Upper lobe of left lung (tissue), 6 donors: ENCODE measurements at regions not wholly inside any gene's neighbourhood (a gene's known extent, or its start where the extent isn't known, plus 50 kb on each side); places are given as distances from the start of the nearest gene placed in this dataset.

Experiments used
- ATAC-seq, 2 donors: fragments of 200-7000 bp; cut with Tn5 transposase; one replicate each; pipeline ENCODE4 v1.9.1; 2022; ENCODE audit warnings: mild to moderate bottlenecking in 2 of 2, moderate library complexity in 2 of 2; ENCODE audit not compliant: low FRiP score in 2 of 2
- DNase-seq, 2 donors: peaks; one replicate each; pipeline ENCODE4 v3.0.0-alpha.2; 2019 to 2020
- H3K27ac ChIP-seq, 4 donors: fragments of 200-600 bp; sonication (generic); one replicate each; pipeline ENCODE4 v1.5.1; 2016 to 2019
- H3K27me3 ChIP-seq, 4 donors: fragments of 200-600 bp; sonication (generic); one replicate each; pipeline ENCODE4 v1.5.1; 2017 to 2019
- H3K36me3 ChIP-seq, 4 donors: fragments of 200-600 bp; sonication (generic); one replicate each; pipeline ENCODE4 v1.5.1; 2016 to 2019
- H3K4me1 ChIP-seq, 4 donors: fragments of 200-600 bp; sonication (generic); one replicate each; pipeline ENCODE4 v1.5.1; 2018 to 2019
- H3K4me3 ChIP-seq, 4 donors: fragments of 200-600 bp; sonication (generic); one replicate each; pipeline ENCODE4 v1.5.1; 2017 to 2019; ENCODE audit warnings: mild to moderate bottlenecking in 2 of 4, moderate library complexity in 1 of 4
- H3K9me3 ChIP-seq, 4 donors: fragments of 200-600 bp; sonication (generic); one replicate each; pipeline ENCODE4 v1.5.1; 2018 to 2019
- CTCF ChIP-seq, 6 experiments: fragments of 450-650 bp in 4 of 6; fragments of 200-600 bp in 2 of 6; sonication (generic) in 2 of 6; IDR thresholded peaks; one replicate each; pipeline ENCODE4 v1.5.1; 2016 to 2019; ENCODE audit warnings: antibody characterized with exemption in 6 of 6
- EP300 ChIP-seq, 4 donors: sonication (generic); formaldehyde crosslinking; IDR thresholded peaks; one replicate each; pipeline ENCODE4 v1.5.1; 2017; ENCODE audit warnings: antibody characterized with exemption in 4 of 4, control low read depth in 2 of 4
- POLR2A ChIP-seq, 4 donors: fragments of 450-650 bp; IDR thresholded peaks; one replicate each; pipeline ENCODE4 v1.5.1; 2016 to 2017; ENCODE audit warnings: antibody characterized with exemption in 4 of 4, mild to moderate bottlenecking in 2 of 4
- POLR2AphosphoS5 ChIP-seq, 2 donors: sonication (generic); formaldehyde crosslinking; IDR thresholded peaks; one replicate each; pipeline ENCODE4 v1.5.1; 2017; ENCODE audit warnings: antibody characterized with exemption in 2 of 2
- WGBS, 2 donors: methylation state at CpG; one replicate each; pipeline ENCODE4 v1.1.5; 2017 to 2018; 5-methylcytosine and 5-hydroxymethylcytosine counted together
- donor health status: DM: no; HTN: no; CAD: no; lungs with moderate emphysema.
- donor health status: DM: no; HTN: yes; CAD: no; lungs with severe emphysema.

GRCh38 chr18:8480506-8481328, 128.5 kb upstream of the RAB12 start:
- H3K36me3 ChIP-seq = no peaks in the 10 kb centered on the region
- H3K27me3 ChIP-seq = no peaks in the 10 kb centered on the region
- no peak overlapping the region for H3K4me3 ChIP-seq
- DNase-seq (no peak), ATAC-seq (peak in 1 of 2 donors; percentile 54)
- H3K27ac ChIP-seq = no peak overlapping the region
- no peaks in the 10 kb centered on the region for H3K9me3 ChIP-seq
- H3K4me1 ChIP-seq = no peaks in the 10 kb centered on the region
- TF ChIP-seq EP300 (IDR thresholded peaks at IDR 0.05) = no peak
- TF ChIP-seq CTCF (IDR thresholded peaks at IDR 0.05) = peak in 4 of 6 experiments; percentile 31 to 56 (median 47)
- TF ChIP-seq POLR2AphosphoS5 (IDR thresholded peaks at IDR 0.05) = no peak
- WGBS, 2 donors = 46 to 51% methylated on average over 16 of the region's 16 CpGs

DNA sequence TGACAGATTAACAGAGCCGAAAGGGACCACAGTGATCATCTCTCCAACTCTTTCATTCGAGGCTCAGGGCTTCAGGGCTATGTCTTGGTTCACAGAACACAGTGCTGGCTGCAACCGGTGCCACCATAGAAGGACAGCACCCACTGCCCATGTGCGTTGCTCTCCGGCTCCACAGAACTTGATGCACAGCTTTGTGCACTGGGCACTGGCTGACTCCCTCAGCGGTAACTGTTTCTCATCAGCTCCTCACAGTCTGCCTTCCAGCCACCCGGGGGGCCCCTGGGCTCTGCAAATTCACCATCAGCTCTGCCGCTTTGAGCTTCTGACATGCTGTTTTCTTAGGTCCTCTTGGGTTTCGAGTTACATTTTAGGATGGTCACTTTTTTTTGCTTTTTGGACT, 124.3 kb upstream of the RAB12 start:
- H3K27me3 ChIP-seq = no peaks in the 10 kb centered on the region
- H3K4me1 ChIP-seq = no peaks in the 10 kb centered on the region
- WGBS, 2 donors = 90 to 94% methylated on average over 9 of the region's 9 CpGs
- H3K4me3 ChIP-seq = no peak overlapping the region
- no peaks in the 10 kb centered on the region for H3K36me3 ChIP-seq
- no peaks in the 10 kb centered on the region for H3K9me3 ChIP-seq
- ATAC-seq (no peak), DNase-seq (no peak)
- no peak overlapping the region for H3K27ac ChIP-seq
- TF ChIP-seq EP300 (IDR thresholded peaks at IDR 0.05) (no peak), POLR2A (IDR thresholded peaks at IDR 0.05) (no peak), POLR2AphosphoS5 (IDR thresholded peaks at IDR 0.05) (no peak), CTCF (IDR thresholded peaks at IDR 0.05) (no peak)

DNA sequence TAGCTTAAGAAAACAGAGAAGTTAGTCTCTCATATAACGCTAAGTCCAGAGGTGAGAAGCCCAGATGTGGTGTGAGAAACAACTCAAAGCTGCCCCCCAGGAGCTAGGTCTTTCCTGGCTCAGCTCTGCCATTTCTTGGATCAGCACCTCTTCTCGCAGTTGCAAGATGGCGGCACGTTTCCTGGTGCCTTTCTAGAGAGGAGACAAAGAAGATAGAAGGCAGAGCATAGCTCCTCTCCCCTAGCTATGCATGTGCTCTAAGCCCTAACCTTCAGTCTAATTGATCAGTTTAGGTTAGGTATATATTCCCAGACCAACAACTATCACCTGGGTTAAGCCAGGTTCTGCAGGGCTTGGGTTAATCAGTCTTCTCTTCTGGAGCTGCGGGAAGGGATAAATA, 119.5 kb upstream of the RAB12 start:
- no peak overlapping the region for H3K4me3 ChIP-seq
- DNase-seq (no peak), ATAC-seq (no peak)
- TF ChIP-seq EP300 (IDR thresholded peaks at IDR 0.05) (no peak), POLR2AphosphoS5 (IDR thresholded peaks at IDR 0.05) (no peak), CTCF (IDR thresholded peaks at IDR 0.05) (no peak), POLR2A (IDR thresholded peaks at IDR 0.05) (no peak)
- 88% methylated on average over 5 of the region's 5 CpGs for WGBS, 2 donors
- no peaks in the 10 kb centered on the region for H3K4me1 ChIP-seq
- no peaks in the 10 kb centered on the region for H3K9me3 ChIP-seq
- no peaks in the 10 kb centered on the region for H3K36me3 ChIP-seq
- no peak overlapping the region for H3K27ac ChIP-seq
- H3K27me3 ChIP-seq = no peaks in the 10 kb centered on the region

DNA sequence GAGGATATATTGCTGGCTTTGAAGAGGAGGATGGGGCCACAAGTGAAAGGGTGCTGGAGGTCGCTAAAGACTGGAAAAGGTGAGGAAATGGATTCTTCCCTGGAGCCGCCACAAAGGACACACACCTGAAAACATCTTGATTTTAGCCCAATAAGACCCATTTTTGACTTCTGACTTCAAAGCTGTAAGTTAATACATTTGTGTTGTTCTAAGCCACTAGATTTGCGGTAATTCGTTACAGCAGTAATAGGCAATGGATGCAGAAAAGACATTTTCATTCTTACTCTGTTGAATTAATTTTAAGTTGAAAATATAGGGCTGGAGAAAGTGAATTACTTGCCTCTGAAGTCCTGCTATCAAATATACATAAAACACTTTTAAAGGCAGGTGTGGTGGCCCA, 117.7 kb upstream of the RAB12 start:
- peaks cover 0 to 5% (median 0%) of the 10 kb centered on the region in 4 donors for H3K4me1 ChIP-seq
- H3K9me3 ChIP-seq = no peaks in the 10 kb centered on the region
- no peaks in the 10 kb centered on the region for H3K36me3 ChIP-seq
- ATAC-seq (no peak), DNase-seq (no peak)
- no peak overlapping the region for H3K4me3 ChIP-seq
- TF ChIP-seq EP300 (IDR thresholded peaks at IDR 0.05) (no peak), POLR2A (IDR thresholded peaks at IDR 0.05) (no peak), POLR2AphosphoS5 (IDR thresholded peaks at IDR 0.05) (no peak)
- H3K27me3 ChIP-seq = no peaks in the 10 kb centered on the region
- WGBS, 2 donors = 80 to 96% methylated on average over 4 of the region's 4 CpGs
- no peak overlapping the region for H3K27ac ChIP-seq

DNA sequence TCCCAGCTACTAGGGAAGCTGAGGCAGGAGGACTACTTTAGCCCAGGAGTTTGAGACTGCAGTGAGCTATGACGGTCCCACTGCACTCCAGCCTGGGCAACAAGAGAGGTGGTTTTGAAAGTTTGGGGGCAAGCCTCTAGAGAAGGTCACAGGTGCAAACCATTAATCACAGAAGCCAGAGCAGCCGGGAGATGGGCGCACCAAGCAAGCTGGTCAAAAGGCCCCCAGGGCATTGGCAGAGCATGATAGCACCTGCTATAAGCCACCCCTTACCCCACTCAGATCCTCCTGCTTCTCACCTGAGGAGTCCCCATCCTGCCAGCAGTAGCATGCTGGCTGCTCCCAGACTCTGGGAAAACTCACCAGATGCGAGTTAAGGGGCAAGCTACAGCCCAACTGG, 116.1 kb upstream of the RAB12 start:
- Histone ChIP-seq H3K27me3 (no peaks in the 10 kb centered on the region), H3K27ac (no peak overlapping the region), H3K4me1 (peaks cover 0 to 5% (median 0%) of the 10 kb centered on the region in 4 donors), H3K36me3 (no peaks in the 10 kb centered on the region), H3K9me3 (no peaks in the 10 kb centered on the region), H3K4me3 (no peak overlapping the region)
- ATAC-seq (peak in 1 of 2 donors; percentile 43), DNase-seq (no peak)
- WGBS, 2 donors = 80 to 91% methylated on average over 4 of the region's 4 CpGs
- no peak for TF ChIP-seq CTCF (IDR thresholded peaks at IDR 0.05)
- TF ChIP-seq EP300 (IDR thresholded peaks at IDR 0.05) = no peak
- no peak for TF ChIP-seq POLR2AphosphoS5 (IDR thresholded peaks at IDR 0.05)
- no peak for TF ChIP-seq POLR2A (IDR thresholded peaks at IDR 0.05)
